K562 (cell line): ENCODE measurements at regions not wholly inside any gene's neighbourhood (a gene's known extent, or its start where the extent isn't known, plus 50 kb on each side); places are given as distances from the start of the nearest gene placed in this dataset.

Source experiments
- ATAC-seq: fragments of 200-7000 bp; cut with Tn5 transposase; 3 replicates; pipeline ENCODE4 v1.9.1; 2020; ENCODE audit warnings: moderate library complexity
- BruUV-seq: library from RNA; stranded (reverse); fragments of 400-500 nt; replicated peaks from 2 replicates; lab custom pipeline; 2021; lab: Mats Ljungman, UMichigan
- CTCF ChIA-PET: fragments of 300-600 bp; formaldehyde crosslinking; extraction: SDS; loops from one replicate; lab custom pipeline; 2021; ENCODE audit warnings: low intra/inter-chr PET ratio; lab: Yijun Ruan, JAX
- POLR2A ChIA-PET: fragments of 300-600, 350-650 bp; sonication (Branson Sonifier 250); formaldehyde crosslinking; extraction: SDS; loops from one replicate; lab custom pipeline; 2021; ENCODE audit warnings: antibody characterized with exemption, inconsistent platforms; lab: Yijun Ruan, JAX
- DNase-seq, 4 experiments: peaks; one replicate each; pipeline versions ENCODE4 v3.0.0 to v3.0.0-alpha.2; 2011 to 2018; ENCODE audit warnings: low spot score in 3 of 4, mixed read lengths in 3 of 4; ENCODE audit errors: extremely low read depth in 1 of 4
- FAIRE-seq: peaks from 2 replicates; lab custom pipeline; 2011; peaks lifted over from hg19 to GRCh38; lab: Jason Lieb, UNC
- H2AFZ ChIP-seq: 2 replicates; pipeline ENCODE4 v1.6.0; 2011; ENCODE audit warnings: low read depth, low read length, control low read depth, inconsistent platforms
- H3K27ac ChIP-seq: fragments of 200-600 bp; 3 replicates; pipeline ENCODE4 v1.8.0; 2011; ENCODE audit warnings: low read depth, mild to moderate bottlenecking, control low read depth, inconsistent platforms, low read length, moderate library complexity, mixed read lengths; ENCODE audit errors: extremely low read depth
- H3K27me3 ChIP-seq, 2 experiments: fragments of 300-600 bp in 1 of 2; 2 replicates in 1 of 2; 3 replicates in 1 of 2; pipeline versions ENCODE4 v1.6.0 to v1.8.0; 2011; ENCODE audit warnings: inconsistent platforms in 2 of 2, low read length in 2 of 2, mild to moderate bottlenecking in 1 of 2, mixed read lengths in 1 of 2, moderate library complexity in 1 of 2; ENCODE audit not compliant: control insufficient read depth in 2 of 2, insufficient read depth in 2 of 2
- H3K36me3 ChIP-seq: fragments of 300-600 bp; 3 replicates; pipeline ENCODE4 v1.8.0; 2011; ENCODE audit warnings: mild to moderate bottlenecking, low read length, inconsistent platforms; ENCODE audit not compliant: control insufficient read depth, insufficient read depth
- H3K4me1 ChIP-seq, 2 experiments: fragments of 200-600 bp in 1 of 2; replicated peaks in 1 of 2; 2 replicates in 1 of 2; 3 replicates in 1 of 2; pipeline versions ENCODE4 v1.5.1 to v1.8.0; 2011; ENCODE audit warnings: inconsistent platforms in 2 of 2, low read length in 2 of 2, mild to moderate bottlenecking in 1 of 2, mixed read lengths in 1 of 2, moderate library complexity in 1 of 2; ENCODE audit not compliant: control insufficient read depth in 2 of 2, insufficient read depth in 2 of 2
- H3K4me2 ChIP-seq: 2 replicates; pipeline ENCODE4 v1.6.1; 2011; ENCODE audit warnings: low read length, control low read depth, inconsistent platforms, mixed read lengths; ENCODE audit not compliant: insufficient read depth
- H3K4me3 ChIP-seq: fragments of 200-600 bp; sonication (generic), shearing (Covaris generic); 2 replicates; pipeline ENCODE4 v1.5.1; 2016; ENCODE audit warnings: control low read depth, inconsistent platforms
- H3K79me2 ChIP-seq: fragments of 200-600 bp; 3 replicates; pipeline ENCODE4 v1.8.0; 2011; ENCODE audit warnings: low read length, inconsistent platforms; ENCODE audit not compliant: control insufficient read depth, insufficient read depth
- H3K9ac ChIP-seq, 2 experiments: 2 replicates each; pipeline versions ENCODE4 v1.6.0 to v1.6.1; 2011; ENCODE audit warnings: low read depth in 2 of 2, low read length in 2 of 2, control low read depth in 1 of 2, inconsistent platforms in 1 of 2, mild to moderate bottlenecking in 1 of 2, mixed read lengths in 1 of 2; ENCODE audit not compliant: insufficient read depth in 1 of 2
- H3K9me1 ChIP-seq: one replicate; pipeline ENCODE4 v1.6.0; 2011; ENCODE audit warnings: inconsistent platforms, mild to moderate bottlenecking, low read length, moderate library complexity; ENCODE audit not compliant: control insufficient read depth, insufficient read depth
- H3K9me3 ChIP-seq: replicated peaks from 2 replicates; pipeline ENCODE4 v1.5.1; 2011; ENCODE audit warnings: low read depth, low read length, inconsistent platforms; ENCODE audit not compliant: control insufficient read depth, insufficient read depth
- H4K20me1 ChIP-seq: replicated peaks from 2 replicates; pipeline ENCODE4 v1.6.1; 2011; ENCODE audit warnings: low read length, inconsistent platforms, mixed read lengths; ENCODE audit not compliant: control insufficient read depth, insufficient read depth
- BCL6 ChIP-seq: fragments of 250-450 bp; sonication (Bioruptor Pico); IDR thresholded peaks from 2 replicates; pipeline ENCODE4 v1.4.0; 2020
- PTRF ChIP-seq: fragments of 450-650 bp; IDR thresholded peaks from 2 replicates; pipeline ENCODE4 v1.6.1; 2016; ENCODE audit warnings: mild to moderate bottlenecking, missing genetic modification characterization, missing compliant biosample characterization
- TAF9B ChIP-seq: fragments of 450-650 bp; IDR thresholded peaks from 2 replicates; pipeline ENCODE4 v1.6.1; 2018; ENCODE audit warnings: mild to moderate bottlenecking; ENCODE audit not compliant: partially characterized antibody
- TBP ChIP-seq: optimal IDR thresholded peaks from 2 replicates; pipeline ENCODE3; 2011; ENCODE audit warnings: low read depth, low read length, improper control_type of control experiment
- WGBS: fragments of 100-300 bp; shearing (Covaris generic); methylation state at CpG from one replicate; pipeline ENCODE4 v1.1.6; 2016; ENCODE audit warnings: low coverage, mixed read lengths; ENCODE audit not compliant: insufficient coverage; ENCODE audit errors: missing lambda C conversion rate; 5-methylcytosine and 5-hydroxymethylcytosine counted together
- in situ Hi-C: fragments of 300-500 bp; cut with MboI; formaldehyde crosslinking; loops from 4 replicates; pipeline ENCODE4 v1.15.0; 2018; ENCODE audit warnings: inconsistent platforms, mixed read lengths
- intact Hi-C: fragments of 100-400 bp; cut with micrococcal nuclease; formaldehyde crosslinking; loops from 2 replicates; pipeline ENCODE4 v1.14.2; 2022
- TF ChIP-seq, protein P1 (sequence below): fragments of 250-450 bp; sonication (Bioruptor Pico); IDR thresholded peaks from 2 replicates; pipeline ENCODE4 v1.5.0; 2022; ENCODE audit warnings: mild to moderate bottlenecking
- TF ChIP-seq, protein P2 (sequence below), 2 experiments: IDR thresholded peaks; 2 replicates each; pipeline ENCODE4 v1.6.1; 2011; ENCODE audit warnings: borderline replicate concordance in 1 of 2, control low read depth in 1 of 2, low read depth in 1 of 2, low read length in 1 of 2, mild to moderate bottlenecking in 1 of 2, mixed read lengths in 1 of 2, moderate library complexity in 1 of 2; ENCODE audit not compliant: insufficient read depth in 1 of 2, insufficient read length in 1 of 2, poor library complexity in 1 of 2, severe bottlenecking in 1 of 2; ENCODE audit errors: extremely low read depth in 1 of 2
- TF ChIP-seq, protein P3 (sequence below), 2 experiments: fragments of 450-650 bp in 1 of 2; sonication (generic) in 1 of 2; formaldehyde crosslinking; conservative IDR thresholded peaks; 2 replicates each; pipeline versions ENCODE4 v1.4.0 to v1.8.1; 2020 to 2022; ENCODE audit warnings: mild to moderate bottlenecking in 1 of 2, missing genetic modification reagents in 1 of 2

DNA sequence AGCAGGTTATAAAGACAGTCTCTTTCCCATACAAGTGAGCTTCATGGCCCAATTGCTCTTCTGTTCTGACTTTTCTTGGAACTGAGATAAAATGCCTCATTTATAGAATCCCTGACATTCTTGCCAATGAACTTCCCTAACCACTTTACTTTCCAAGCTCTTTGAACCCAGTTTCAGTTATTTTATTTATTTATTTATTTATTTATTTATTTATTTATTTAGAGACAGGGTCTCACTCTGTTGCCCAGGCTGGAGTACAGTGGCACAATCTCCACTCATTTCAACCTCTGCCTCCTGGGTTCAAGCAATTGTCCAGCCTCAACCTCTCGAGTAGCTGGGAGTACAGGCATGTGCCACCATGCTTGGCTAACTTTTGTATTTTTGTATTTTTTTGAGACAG lies 138.5 kb upstream of the ZNF184 start:
- WGBS = 37% methylated on average over 1 of the region's 1 CpG
- intact Hi-C loops = no loop called here

More for the DNA sequence above, 138.5 kb upstream of the ZNF184 start:
- H3K27ac ChIP-seq = no peak overlapping the region
- in situ Hi-C loops = no loop called here
- TF ChIP-seq BCL6 (CRISPR knock-in tag) = no peak
- no peak for TF ChIP-seq TBP
- TF ChIP-seq, protein P1, sequence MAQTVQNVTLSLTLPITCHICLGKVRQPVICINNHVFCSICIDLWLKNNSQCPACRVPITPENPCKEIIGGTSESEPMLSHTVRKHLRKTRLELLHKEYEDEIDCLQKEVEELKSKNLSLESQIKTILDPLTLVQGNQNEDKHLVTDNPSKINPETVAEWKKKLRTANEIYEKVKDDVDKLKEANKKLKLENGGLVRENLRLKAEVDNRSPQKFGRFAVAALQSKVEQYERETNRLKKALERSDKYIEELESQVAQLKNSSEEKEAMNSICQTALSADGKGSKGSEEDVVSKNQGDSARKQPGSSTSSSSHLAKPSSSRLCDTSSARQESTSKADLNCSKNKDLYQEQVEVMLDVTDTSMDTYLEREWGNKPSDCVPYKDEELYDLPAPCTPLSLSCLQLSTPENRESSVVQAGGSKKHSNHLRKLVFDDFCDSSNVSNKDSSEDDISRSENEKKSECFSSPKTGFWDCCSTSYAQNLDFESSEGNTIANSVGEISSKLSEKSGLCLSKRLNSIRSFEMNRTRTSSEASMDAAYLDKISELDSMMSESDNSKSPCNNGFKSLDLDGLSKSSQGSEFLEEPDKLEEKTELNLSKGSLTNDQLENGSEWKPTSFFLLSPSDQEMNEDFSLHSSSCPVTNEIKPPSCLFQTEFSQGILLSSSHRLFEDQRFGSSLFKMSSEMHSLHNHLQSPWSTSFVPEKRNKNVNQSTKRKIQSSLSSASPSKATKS (CRISPR knock-in tag) = no peak
- TF ChIP-seq, protein P2, sequence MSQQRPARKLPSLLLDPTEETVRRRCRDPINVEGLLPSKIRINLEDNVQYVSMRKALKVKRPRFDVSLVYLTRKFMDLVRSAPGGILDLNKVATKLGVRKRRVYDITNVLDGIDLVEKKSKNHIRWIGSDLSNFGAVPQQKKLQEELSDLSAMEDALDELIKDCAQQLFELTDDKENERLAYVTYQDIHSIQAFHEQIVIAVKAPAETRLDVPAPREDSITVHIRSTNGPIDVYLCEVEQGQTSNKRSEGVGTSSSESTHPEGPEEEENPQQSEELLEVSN (IDR thresholded peaks at IDR 0.05; ENCODE audit: borderline replicate concordance in 1 of 2, extremely low read depth in 1 of 2, insufficient read depth in 1 of 2, insufficient read length in 1 of 2, low read depth in 1 of 2, low read length in 1 of 2, poor library complexity in 1 of 2, severe bottlenecking in 1 of 2) = no peak
- no peak for TF ChIP-seq PTRF (tag)
- TF ChIP-seq, protein P3, sequence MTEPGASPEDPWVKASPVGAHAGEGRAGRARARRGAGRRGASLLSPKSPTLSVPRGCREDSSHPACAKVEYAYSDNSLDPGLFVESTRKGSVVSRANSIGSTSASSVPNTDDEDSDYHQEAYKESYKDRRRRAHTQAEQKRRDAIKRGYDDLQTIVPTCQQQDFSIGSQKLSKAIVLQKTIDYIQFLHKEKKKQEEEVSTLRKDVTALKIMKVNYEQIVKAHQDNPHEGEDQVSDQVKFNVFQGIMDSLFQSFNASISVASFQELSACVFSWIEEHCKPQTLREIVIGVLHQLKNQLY (CRISPR knock-in tag; conservative IDR thresholded peaks at IDR 0.05) = no peak
- TF ChIP-seq TAF9B = no peak
- ChIA-PET POLR2A (interaction anchor here (0.9 to 2.8 kb wide), 4 partner anchors 13 to 282 kb away, joined by 3 to 11 read pairs (median 6); a partner anchor contains a TSS), CTCF (no interaction called here)
- H4K20me1 ChIP-seq = no peaks in the 10 kb centered on the region
- no peaks in the 10 kb centered on the region for H3K9me1 ChIP-seq
- H3K36me3 ChIP-seq = no peaks in the 10 kb centered on the region
- DNase-seq = no peak
- no peaks in the 10 kb centered on the region for H3K27me3 ChIP-seq
- no peak overlapping the region for H3K9ac ChIP-seq
- no peak overlapping the region for H3K4me3 ChIP-seq
- no peaks in the 10 kb centered on the region for H3K9me3 ChIP-seq
- no TSS peak for BruUV-seq
- no peak for ATAC-seq
- H3K4me2 ChIP-seq = no peak overlapping the region
- no peaks in the 10 kb centered on the region for H3K79me2 ChIP-seq
- FAIRE-seq = no peak
- H2AFZ ChIP-seq = 0 out of 2 replicates have a peak overlapping the region, but pooled peaks have one; percentile 10
- H3K4me1 ChIP-seq = peaks cover 0 to 16% of the 10 kb centered on the region in 2 experiments; a peak in 4 of 5 replicates
